Midbrain (tissue), 1 donor: ENCODE measurements at regions not wholly inside any gene's neighbourhood (a gene's known extent, or its start where the extent isn't known, plus 50 kb on each side); places are given as distances from the start of the nearest gene placed in this dataset.

ENCODE experiments used
- DNase-seq: peaks from one replicate; lab custom pipeline; 2025; lab: John Stamatoyannopoulos, UW

DNA sequence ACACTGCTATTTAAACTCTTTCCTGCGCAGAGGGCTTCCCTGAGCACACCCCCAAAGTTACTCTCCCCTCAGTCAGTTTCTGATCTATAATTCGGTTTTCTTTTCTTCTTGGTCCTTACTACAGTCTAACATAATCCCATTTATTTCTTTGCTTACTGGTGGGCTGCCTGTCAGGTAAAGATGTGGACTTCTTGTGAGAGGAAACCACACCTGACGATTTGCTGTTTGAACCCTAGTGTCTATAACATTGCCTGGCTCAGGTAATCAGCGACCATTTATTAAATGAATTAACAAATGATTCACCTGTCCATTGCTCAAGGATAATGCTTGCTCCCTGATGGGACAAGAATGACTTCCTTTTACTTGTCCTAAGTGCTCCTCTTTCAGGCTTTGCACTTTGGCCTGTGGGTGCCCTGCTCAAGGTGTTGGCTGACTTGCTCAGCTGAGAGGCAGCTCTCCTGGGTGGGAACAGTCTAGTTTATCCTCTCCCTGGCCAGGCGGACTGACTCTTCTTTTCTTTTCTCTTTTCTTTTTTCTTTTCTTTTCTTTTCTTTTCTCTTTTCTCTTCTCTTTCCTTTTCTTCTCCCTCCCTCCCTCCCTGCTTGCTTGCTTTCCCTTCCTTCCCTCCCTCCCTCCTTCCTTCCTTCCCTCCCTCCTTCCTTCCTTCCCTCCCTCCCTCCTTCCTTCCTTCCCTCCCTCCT is 233.1 kb downstream of the BCAS1 start:
- no peak for DNase-seq

DNA sequence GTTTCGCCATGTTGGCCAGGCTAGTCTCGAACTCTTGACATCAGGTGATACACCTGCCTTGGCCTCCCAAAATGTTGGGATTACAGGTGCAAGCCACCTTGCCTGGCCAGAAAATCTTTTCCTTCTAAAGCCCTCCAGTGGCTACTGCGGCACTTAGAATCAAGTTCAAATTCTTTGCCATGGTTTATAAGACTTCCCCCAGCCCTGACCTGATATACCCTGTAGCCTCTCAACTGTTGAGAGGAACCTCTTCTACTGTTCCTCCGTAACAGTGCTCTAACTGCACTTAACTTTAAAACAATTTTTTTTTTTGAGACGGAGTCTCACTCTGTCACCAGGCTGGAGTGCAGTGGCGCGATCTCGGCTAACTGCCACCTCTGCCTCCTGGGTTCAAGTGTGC is 235.6 kb downstream of the BCAS1 start:
- no peak for DNase-seq

DNA sequence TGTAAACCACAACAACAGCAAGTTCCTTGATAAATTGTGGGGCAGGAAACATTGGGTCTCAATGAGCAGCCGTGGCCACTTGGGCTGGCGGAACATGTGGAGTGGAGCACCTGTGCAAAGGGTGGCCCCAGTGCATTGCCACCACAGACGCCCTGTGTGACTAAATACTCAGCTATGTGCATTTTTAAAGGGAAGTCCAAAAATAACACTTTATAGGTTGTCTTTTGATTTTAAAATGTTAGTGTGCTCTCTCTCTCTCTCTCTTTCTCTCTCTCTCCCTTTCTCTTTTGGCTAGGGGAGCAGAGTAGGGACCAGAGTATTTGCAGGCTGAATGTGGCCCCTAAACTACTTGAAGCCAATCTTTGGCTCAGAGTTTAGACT is 236.3 kb downstream of the BCAS1 start:
- DNase-seq = no peak

DNA sequence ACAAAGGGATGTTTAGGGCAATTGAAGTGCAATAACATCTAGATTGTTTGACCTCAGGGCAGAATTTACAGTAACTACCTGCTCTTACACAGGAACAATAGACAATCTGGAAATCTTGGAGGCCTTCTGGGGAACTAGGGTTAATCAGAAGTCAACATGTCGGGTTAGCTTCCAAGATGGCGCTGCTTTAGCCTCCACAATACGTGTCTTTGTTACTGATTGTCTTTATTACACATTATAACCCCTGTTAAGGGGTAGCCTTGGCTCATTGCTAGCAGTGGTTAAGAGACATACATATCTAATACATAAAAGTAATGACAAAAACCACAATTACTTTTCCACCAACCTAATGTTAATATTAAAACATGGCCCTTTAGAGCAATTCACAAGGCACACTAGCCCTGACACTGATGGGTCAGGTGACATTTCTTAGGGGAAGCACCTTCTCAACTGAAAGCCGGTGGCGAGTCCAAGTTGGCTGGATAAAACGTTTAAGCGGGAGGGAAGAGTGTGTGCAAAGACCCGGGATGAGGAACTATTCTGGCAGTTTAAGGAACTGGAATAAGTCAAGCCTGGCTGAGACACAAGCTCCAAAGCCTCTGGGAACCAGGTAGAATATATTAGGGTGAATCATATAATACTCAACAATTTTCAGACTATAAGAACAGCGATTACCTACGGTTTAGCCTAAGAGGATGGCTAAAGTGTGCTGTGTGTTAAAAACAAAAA is 236.9 kb downstream of the BCAS1 start:
- no peak for DNase-seq

DNA sequence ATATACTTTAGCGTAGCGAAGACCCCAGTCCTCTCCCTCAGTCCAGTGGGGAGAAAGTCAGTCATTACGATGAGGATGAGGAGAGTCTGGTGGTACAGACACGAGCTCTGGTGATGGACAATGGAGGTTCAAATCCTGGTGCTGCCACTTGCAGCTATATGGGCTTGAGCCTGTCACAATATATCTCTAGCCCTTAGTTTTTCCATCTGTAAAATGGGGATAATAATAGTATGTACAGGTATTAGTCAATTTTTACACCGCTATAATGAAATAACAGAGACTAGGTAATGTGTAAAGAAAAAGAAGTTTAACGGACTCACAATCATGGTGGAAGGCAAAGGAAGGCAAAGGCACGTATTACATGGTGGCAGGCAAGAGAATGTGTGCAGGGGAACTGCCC is 237.9 kb downstream of the BCAS1 start:
- DNase-seq = no peak

DNA sequence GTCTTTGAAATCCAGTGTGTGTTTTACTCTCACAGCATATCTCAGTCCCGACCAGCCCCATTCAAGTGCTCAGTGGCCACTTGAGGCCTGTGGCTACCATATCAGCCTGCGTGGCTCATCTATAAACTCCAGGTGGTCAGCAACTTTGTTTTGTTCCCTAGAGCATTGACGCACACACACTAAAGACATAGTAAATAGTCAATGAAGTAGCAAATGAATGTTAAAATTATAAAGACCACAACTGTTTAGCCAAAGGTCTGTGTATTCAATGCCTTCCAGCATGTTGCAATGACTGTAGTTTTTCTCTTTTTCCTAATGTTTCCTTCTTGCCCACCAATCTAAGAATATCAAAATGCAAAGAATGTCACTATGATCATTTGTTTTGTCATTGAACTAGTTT is 238.2 kb upstream of the ZNF217 start:
- no peak for DNase-seq

DNA sequence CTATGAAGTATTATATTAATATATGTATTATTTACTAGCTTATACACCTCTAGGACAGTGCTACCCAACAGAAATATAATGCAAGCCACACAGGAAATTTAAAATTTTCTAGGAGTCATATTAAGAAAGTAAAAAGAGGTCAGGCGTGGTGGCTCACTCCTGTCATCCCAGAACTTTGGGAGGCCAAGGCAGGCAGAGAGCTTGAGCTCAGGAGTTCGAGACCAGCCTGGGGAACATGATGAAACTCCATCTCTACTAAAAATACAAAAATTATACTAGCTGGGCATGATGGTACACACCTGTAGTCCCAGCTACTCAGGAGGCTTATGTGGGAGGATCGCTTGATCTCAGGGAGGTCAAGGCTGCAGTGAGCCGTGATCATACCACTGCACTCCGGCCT is 237.6 kb upstream of the ZNF217 start:
- DNase-seq = no peak

DNA sequence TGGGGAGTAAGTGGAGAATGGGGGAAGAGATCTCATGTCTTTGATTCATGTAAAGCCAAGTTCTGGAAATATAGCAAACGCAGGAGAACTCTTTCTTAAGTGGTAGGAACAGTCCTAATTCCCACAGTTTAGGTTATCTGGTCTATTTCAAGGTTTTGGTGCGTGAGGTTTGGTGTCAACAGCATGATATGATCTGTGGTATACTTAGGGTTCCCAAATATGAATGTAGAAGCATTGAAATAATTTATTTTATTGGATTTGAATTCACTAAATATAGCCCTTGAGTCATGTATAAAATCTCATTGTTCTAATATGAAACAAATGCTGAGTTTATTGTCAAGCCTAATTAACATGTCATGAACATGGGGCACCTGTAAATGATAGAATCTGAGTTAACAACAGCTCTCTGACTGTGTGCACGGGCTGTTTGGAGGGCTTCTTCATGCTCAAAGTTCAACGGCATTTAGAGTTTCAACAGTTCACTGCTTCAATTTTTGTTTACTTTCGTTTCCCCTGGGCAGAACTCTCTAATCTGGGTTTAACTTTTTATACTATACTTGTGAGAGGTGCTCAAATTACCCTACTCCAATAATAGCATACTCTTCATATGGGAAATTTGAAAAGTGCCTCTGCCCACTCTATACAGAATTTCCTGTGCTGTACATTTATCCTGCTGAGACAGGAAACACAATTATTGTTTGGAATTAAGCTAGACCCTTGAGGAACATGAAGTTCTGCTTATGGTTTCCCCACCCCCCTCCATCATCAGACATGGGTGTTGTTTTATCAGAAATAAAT is 236.3 kb upstream of the ZNF217 start:
- DNase-seq = no peak

DNA sequence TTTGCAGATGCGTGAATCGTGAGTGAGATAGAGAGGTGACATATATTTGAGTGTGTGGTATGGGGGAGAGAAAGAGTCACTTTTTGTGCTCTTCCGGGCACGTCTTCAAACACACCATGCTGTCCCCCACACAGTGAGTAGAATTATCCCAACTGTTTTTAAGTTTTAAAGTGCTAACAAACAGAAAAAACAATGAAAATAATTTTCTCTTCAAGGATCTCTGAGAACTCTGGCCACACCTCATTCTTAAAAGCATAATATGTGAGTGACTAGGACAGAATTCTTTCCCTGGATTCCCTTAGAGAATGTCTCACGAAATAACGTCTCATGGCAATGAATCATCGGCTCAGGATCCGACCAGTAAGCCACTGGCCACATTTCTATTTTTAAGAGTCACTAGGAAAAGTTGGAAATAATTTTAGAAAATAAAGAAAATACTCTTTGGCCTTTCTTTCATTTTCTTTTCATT is 235.7 kb upstream of the ZNF217 start:
- no peak for DNase-seq

DNA sequence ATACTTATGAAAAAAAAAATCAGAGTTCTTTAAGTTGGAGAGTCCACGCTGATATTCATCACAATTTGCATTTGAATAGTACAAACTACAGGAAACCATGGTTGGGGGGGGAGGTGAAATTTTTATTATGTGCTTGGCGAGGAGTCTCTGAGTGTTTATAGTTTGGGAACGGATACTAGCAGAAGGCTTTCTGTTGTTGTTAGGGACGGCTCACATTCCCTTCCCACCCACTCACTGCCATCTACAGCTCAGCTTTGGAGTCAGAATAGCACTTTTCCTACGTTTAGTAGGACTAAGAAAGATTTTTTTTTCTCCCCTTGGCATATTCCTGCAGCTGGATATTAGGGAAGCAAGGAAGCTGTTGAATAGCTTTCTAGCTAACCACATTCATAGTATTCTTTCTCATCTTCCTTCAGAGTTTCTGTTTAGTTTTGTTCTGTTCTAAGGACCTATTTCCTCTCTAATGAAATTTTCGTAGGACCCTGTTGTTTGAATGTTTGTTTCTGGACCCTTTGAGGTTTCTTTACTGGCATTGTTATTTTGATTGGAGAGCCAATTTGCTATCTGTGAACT is 235.1 kb upstream of the ZNF217 start:
- no peak for DNase-seq

DNA sequence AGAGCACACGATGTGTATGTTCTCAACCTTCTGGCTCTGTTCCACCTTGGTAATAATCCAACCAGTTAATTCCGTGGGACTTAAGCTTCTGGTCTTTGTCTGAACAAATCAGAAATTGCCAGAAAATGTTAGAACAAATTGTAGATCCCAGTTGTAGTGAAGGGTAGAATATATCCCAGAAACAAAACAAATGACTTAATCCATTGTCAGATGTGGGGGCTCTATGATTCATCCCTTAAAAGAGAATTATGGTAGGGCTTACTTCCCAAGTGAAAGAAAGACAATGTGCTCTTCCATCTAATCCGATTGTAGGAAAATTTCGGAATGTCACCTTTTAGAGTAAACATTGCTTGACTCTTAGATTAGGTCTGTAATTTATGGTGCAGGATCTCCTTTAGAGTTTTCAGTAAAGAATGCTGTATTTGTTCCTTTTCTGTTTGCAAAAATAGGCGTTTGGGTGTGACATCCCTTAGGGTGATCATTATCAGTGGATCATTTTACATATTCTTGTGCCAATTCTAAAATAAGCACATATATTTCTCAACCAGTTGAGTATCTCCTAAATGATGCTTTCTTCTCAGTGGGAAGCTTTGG is 234.5 kb upstream of the ZNF217 start:
- no peak for DNase-seq

DNA sequence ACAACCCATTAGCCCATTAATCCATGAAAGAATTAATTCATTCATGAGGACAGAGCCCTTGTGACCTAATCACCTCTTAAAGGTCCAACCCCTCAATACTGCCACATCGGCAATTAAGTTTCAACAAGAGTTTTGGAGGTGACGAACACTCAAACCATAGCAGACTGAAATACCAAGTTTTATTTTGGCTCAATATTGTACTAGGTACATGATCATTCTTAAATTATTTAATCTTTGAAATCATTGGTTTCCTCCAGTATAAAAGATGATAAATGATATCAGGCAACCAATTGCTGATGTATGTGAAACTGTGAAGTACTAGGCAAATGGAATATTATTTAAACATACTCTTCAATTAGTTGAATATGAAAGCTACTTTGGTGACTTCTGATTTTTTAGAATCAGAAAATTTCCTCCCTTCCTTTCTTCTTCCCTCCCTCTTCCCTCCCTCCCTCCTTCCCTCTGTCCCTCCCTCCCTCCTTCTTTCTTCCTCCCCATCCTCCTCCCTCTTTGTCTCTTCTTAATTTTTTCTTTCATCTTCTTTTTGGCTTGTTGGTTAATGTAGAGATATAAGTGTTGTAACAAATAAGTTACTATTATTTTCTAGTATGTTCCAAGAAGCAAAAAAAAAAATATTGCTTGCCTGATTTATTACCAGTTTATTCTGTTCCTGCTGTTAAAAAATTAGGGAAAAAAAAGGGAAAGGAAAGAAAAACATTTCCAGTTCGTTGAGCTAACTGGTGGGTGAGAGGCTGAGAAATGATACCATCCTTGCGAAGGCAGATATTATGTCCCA is 233.9 kb upstream of the ZNF217 start:
- DNase-seq = no peak

DNA sequence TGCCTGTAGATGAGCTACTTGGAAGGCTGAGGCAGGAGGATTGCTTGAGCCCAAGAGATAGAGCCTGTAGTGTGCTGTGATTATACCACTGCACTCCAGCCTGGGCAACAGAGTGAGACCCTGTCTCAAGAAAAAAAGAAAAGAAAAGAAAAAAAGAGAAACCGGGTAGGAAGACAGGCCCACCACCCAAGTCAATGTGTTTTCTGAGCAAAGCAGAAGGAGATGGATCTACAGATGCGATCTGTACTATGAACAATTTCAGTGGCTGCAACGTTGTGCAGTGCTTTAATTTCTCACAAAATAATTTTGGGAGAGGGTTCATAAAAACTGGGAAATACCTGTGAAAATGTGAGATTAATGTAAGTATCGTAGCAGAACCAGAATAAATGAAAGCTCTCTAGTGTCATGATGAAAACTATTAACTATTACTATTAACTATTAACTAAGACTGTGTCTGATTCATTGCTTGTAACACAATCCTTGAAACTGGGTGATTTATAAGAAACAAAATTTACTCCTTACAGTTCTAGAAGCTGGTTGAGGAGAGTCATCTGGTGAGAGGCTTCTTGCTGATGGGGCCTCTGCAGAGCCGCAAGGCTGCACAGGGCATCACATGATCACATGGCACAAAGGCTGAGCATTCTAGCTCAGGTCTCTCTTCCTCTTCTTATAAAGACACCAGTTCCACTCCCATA is 233.1 kb upstream of the ZNF217 start:
- DNase-seq = no peak

DNA sequence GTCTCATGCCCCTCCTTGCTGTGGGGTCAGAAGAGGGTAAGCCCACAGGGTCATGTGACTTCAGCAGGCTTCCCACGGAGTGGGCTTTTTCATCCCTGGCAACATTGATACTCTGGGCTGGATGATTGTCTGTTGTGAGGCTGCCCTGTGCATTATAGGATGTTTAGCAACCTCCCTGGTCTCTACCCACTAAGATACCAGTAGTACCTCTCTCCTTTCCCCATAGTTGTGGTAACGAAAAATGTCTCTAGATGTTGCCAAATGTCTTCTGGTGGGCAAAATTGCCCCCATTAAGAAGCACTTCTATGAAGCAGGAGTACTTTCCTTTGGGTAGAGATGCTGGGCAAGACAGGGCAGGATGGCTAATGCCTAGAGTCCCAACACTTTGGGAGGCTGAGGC is 232.5 kb upstream of the ZNF217 start:
- DNase-seq = no peak

DNA sequence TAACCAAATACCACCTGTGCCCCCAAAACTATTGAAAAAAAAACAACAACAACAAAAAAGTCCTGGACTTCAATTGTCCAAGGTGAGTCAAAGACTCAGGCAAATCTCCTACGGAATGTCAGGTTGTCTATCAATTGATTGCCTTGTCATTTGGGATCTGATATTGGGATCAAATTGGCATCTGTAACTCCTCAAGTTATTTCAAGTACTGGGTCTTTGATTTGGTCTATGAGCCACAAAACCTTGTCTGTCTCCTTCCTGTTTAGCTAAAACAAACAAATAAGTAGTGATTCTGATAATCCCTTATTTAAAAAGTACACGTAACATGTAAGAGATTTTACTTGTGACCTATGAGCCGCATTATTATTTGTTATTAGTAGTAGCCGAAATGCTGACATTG is 231.6 kb upstream of the ZNF217 start:
- DNase-seq = no peak

DNA sequence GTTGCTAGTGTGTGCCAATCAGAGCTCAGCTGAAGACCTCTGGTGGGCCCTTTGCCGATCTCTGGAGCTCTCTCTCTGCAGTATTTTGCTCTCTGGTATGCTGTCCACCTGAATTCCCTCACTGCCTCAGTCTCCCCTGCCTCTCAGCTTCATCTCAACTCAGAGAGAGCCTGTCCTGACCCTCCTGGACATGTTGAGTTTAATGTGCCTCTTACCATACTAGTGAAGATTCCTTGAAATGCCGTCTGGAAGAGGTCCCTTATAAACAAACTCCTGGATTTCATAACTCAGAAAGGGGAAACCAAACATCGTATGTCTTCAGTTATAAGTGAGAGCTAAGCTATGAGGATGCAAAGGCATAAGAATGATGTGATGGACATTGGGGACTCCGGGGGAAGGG is 231.1 kb upstream of the ZNF217 start:
- no peak for DNase-seq

DNA sequence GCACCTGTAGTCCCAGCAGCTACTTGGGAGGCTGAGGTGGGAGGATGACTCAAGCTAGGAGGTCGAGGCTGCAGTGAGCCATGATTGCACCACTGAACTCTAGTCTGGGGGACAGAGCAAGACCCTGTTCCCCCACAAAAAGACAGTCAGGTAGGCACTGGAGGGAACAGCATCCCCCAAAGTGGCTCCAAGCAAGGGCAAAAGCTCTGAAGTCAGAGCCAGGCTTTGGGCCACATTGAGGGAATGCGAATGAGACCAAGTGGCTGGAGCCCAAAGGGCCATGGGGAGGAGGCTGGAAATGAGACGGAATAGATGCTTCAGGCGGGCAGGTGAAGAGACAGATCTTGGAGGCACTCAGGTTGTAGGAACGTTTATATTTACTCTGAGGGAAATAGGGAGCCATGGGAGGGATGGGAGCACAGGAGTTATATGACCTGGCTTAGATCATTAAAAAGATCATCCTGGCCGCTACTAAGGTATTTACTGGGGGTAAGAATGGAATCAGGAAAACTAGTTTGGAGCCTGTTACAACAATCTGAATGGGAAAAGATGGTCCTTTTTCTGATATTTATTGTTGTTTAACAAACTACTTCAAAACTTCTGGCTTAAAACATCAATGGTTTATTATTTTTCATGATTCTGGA is 229.6 kb upstream of the ZNF217 start:
- no peak for DNase-seq

DNA sequence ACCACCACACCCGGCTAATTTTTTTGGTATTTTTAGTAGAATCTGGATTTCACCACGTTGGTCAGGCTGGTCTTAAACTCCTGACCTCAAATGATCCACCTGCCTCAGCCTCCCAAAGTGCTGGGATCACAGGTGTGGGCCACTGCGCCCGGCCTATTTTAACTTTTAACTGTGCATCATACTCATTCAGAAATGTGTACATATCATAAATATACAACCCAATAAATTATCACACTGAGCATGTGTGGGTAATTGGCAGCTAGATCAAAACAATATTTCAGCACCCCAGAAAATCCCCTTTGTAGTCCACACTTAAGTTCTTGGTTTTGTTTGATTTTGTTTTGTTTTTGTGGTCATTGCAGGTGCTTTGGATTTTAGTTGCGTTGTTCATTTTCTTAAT is 228.9 kb upstream of the ZNF217 start:
- DNase-seq = no peak

DNA sequence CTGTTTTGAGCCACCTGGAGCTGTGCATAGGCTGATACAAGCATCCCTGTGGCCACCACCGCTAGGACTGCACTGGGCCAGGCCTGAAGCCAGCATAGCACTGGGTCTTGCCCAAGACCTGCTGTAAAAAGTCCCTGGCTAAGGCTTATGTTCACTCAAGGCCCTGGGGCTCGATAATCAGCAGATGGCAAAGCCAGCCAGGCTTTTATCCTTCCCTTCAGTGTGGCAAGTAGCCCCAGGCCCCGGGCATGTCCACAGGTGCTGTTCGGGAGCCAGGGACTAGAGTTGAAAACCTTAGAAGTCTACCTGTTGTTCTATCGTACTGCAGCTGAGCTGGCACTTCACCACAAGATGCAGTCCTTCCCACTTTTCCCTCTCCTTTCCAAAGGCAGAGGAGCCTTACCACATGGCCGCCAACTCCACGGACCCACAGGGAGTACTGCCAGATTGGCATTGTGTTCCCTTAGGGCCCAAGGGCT is 226.4 kb upstream of the ZNF217 start:
- no peak for DNase-seq
